ENCODE measurements at regions not wholly inside any gene's neighbourhood (a gene's known extent, or its start where the extent isn't known, plus 50 kb on each side); places are given as distances from the start of the nearest gene placed in this dataset.
"Not testable (repeated sequence)": the region's sequence is repeated elsewhere in the genome, so short reads cannot be mapped to it uniquely, and the experiment has no call there.

DNA sequence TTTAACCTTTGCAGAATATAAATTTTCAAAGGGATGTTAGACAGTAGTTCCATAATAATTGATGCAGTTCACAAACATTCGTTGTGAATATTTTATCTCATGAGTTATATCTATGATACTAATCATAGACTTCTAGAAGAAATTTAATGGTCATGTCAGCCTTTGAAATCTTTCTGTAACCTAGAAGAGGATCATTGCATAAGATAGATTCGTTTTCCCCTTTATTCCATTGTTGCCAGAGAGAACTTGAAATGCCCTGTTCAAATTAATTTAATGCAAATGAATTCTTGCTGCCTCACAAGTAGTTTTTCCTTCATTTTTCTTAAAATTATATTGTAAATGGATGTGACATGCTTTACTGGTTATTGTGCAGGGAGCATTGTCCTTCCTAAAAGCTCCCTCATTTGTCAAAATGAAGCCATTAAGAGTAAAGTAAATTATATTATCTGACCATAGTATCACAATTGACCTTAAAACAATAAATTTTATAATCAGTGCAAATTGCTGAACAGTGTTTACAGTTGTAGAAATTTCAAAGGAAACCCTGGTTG lies 128.5 kb upstream of the ZNF717 start:
- H3K27ac ChIP-seq = no peak overlapping the region
- intact Hi-C loops (cut with DNase I) = no loop called here
- no peak overlapping the region for H3K4me3 ChIP-seq
- 47 to 59% (median 52%) methylated on average over 2 of the region's 2 CpGs for WGBS, 4 donors
- H3K4me1 ChIP-seq = no peaks in the 10 kb centered on the region
- DNase-seq (no peak), ATAC-seq (no peak)
- peaks cover 0 to 7% (median 0%) of the 10 kb centered on the region in 12 donors for H3K9me3 ChIP-seq
- H3K27me3 ChIP-seq = no peaks in the 10 kb centered on the region
- H3K36me3 ChIP-seq = no peaks in the 10 kb centered on the region
- TF ChIP-seq CTCF (IDR thresholded peaks at IDR 0.05) (no peak), POLR2A (IDR thresholded peaks at IDR 0.05) (no peak)

DNA sequence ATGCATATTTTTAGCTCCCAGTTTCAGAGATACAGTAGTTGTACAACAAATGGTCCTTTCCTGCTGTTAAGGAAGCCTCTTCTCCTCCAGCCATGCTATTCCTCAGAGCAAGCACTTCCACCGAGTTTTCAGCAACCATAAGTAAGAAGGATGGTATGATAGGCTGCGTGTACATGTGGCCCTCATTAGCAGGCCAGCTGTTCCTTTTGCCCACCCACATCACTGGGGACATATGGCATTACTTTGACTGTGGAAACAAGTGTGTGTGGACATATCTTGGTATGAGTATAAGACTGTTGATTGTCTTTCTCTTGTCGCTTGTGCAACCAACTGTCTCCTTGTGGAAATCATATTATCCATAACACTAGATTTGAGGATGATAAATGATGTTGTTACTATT lies 129.4 kb upstream of the ZNF717 start:
- H3K4me1 ChIP-seq; ATAC-seq; DNase-seq; H3K36me3 ChIP-seq; H3K27me3 ChIP-seq; intact Hi-C loops (cut with DNase I); H3K27ac ChIP-seq; H3K4me3 ChIP-seq: not testable (repeated sequence)
- WGBS, 4 donors = 74 to 79% (median 77%) methylated on average over 3 of the region's 3 CpGs
- peaks cover 0 to 12% (median 0%) of the 10 kb centered on the region in 12 donors for H3K9me3 ChIP-seq

- no peak for TF ChIP-seq POLR2A (IDR thresholded peaks at IDR 0.05)
- TF ChIP-seq CTCF (IDR thresholded peaks at IDR 0.05) = no peak
- no peak for DNase-seq
- no peak for ATAC-seq
- H3K27me3 ChIP-seq = no peaks in the 10 kb centered on the region
- H3K27ac ChIP-seq = no peak overlapping the region
- no peaks in the 10 kb centered on the region for H3K36me3 ChIP-seq
- no peaks in the 10 kb centered on the region for H3K9me3 ChIP-seq
- intact Hi-C loops (cut with DNase I) = no loop called here
- 64 to 70% (median 67%) methylated on average over 4 of the region's 4 CpGs for WGBS, 4 donors
- no peak overlapping the region for H3K4me3 ChIP-seq
- H3K4me1 ChIP-seq = no peaks in the 10 kb centered on the region
Measured at GRCh38 chr3:75938921-75939320, 153.6 kb upstream of the ZNF717 start.

- Histone ChIP-seq H3K9me3 (peaks cover 0 to 4% (median 0%) of the 10 kb centered on the region in 12 donors), H3K36me3 (no peaks in the 10 kb centered on the region), H3K27ac (no peak overlapping the region), H3K4me1 (no peaks in the 10 kb centered on the region), H3K4me3 (no peak overlapping the region), H3K27me3 (no peaks in the 10 kb centered on the region)
- intact Hi-C loops (cut with DNase I) = no loop called here
- no peak for DNase-seq
- ATAC-seq = no peak
- TF ChIP-seq CTCF (IDR thresholded peaks at IDR 0.05) (no peak), POLR2A (IDR thresholded peaks at IDR 0.05) (no peak)
Measured at GRCh38 chr3:75951941-75952340, 166.6 kb upstream of the ZNF717 start.

- 75 to 82% (median 79%) methylated on average over 2 of the region's 2 CpGs for whole genome bisulfite sequencing, 4 donors
- H3K27ac ChIP-seq; H3K4me3 ChIP-seq; H3K4me1 ChIP-seq; H3K27me3 ChIP-seq; DNase-seq; intact Hi-C loops (cut with DNase I); ATAC-seq; H3K36me3 ChIP-seq: not testable (repeated sequence)
- peaks cover 0 to 22% (median 0%) of the 10 kb centered on the region in 12 donors for H3K9me3 ChIP-seq
Measured at GRCh38 chr3:75960031-75960430, 174.7 kb upstream of the ZNF717 start.

DNA sequence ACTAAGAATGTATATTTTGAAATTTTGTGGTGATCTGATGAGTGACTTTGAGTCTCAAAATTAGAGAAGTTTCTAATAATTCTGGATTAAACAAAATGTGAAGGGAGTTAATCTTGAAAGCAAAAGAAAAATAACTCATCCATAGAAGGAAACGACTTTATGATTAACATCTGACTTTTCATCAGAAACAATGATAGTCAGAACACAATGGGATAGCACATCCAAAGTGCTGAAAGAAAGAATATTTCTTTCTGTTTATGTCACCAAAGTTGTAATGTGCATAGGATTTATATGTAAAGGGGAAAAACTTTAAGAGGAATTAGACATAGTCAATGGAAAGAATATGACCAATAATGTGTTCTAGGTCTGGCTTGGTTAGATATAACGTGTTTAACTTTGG lies 176.7 kb upstream of the ZNF717 start:
- H3K4me3 ChIP-seq; H3K4me1 ChIP-seq; H3K27ac ChIP-seq; intact Hi-C loops (cut with DNase I); DNase-seq; H3K36me3 ChIP-seq; ATAC-seq; H3K27me3 ChIP-seq: not testable (repeated sequence)
- peaks cover 0 to 22% (median 0%) of the 10 kb centered on the region in 12 donors for H3K9me3 ChIP-seq
- 67 to 77% (median 70%) methylated on average over 2 of the region's 2 CpGs for WGBS, 4 donors
